NOMO-1 treated with dmso at 0.1 percent for 144 hours (cell line): ENCODE measurements at regions not wholly inside any gene's neighbourhood (a gene's known extent, or its start where the extent isn't known, plus 50 kb on each side); places are given as distances from the start of the nearest gene placed in this dataset.
"Not testable (repeated sequence)": the region's sequence is repeated elsewhere in the genome, so short reads cannot be mapped to it uniquely, and the experiment has no call there.

Experiments used
- DNase-seq: peaks from one replicate; lab custom pipeline; 2025; ENCODE audit not compliant: unreplicated experiment; lab: John Stamatoyannopoulos, UW

GRCh38 chr10:29730458-29730857 lies 95.7 kb upstream of the SVIL start:
- no peak for DNase-seq

- DNase-seq, result no peak
Observed at GRCh38 chr10:29728541-29729049, 93.8 kb upstream of the SVIL start.

GRCh38 chr10:29725927-29726326 lies 91.2 kb upstream of the SVIL start:
- DNase-seq, result not testable (repeated sequence)

- DNase-seq, result peak; percentile 40
Observed at GRCh38 chr10:29725133-29725720, 90.5 kb upstream of the SVIL start.

GRCh38 chr10:29723726-29724125 lies 89.0 kb upstream of the SVIL start:
- peak; percentile 2 for DNase-seq

GRCh38 chr10:29722777-29723176 lies 88.0 kb upstream of the SVIL start:
- no peak for DNase-seq

- no peak for DNase-seq
Observed at GRCh38 chr10:29720149-29720548, 85.4 kb upstream of the SVIL start.

GRCh38 chr10:29719281-29719675 lies 84.5 kb upstream of the SVIL start:
- DNase-seq, result no peak

GRCh38 chr10:29715296-29715695 lies 80.5 kb upstream of the SVIL start:
- DNase-seq, result no peak

GRCh38 chr10:29714096-29714874 lies 79.5 kb upstream of the SVIL start:
- DNase-seq, result no peak

GRCh38 chr10:29713450-29713849 lies 78.7 kb upstream of the SVIL start:
- DNase-seq, result no peak

- DNase-seq, result no peak
Observed at GRCh38 chr10:29712108-29712507, 77.3 kb upstream of the SVIL start.

GRCh38 chr10:29710128-29710527 lies 75.4 kb upstream of the SVIL start:
- DNase-seq, result no peak

GRCh38 chr10:29709484-29710002 lies 74.8 kb upstream of the SVIL start:
- no peak for DNase-seq

- no peak for DNase-seq
Observed at GRCh38 chr10:29703271-29703670, 68.5 kb upstream of the SVIL start.

GRCh38 chr10:29702273-29703164 lies 67.7 kb upstream of the SVIL start:
- DNase-seq, result no peak

GRCh38 chr10:29701306-29701705 lies 66.5 kb upstream of the SVIL start:
- no peak for DNase-seq

- no peak for DNase-seq
Observed at GRCh38 chr10:29699621-29700020, 64.8 kb upstream of the SVIL start.

- no peak for DNase-seq
Observed at GRCh38 chr10:29698773-29699490, 64.2 kb upstream of the SVIL start.

- DNase-seq, result not testable (repeated sequence)
Observed at GRCh38 chr10:29696581-29696980, 61.8 kb upstream of the SVIL start.

GRCh38 chr10:29694121-29694520 lies 59.4 kb upstream of the SVIL start:
- DNase-seq, result no peak
